ENCODE measurements at regions not wholly inside any gene's neighbourhood (a gene's known extent, or its start where the extent isn't known, plus 50 kb on each side); places are given as distances from the start of the nearest gene placed in this dataset.

DNA sequence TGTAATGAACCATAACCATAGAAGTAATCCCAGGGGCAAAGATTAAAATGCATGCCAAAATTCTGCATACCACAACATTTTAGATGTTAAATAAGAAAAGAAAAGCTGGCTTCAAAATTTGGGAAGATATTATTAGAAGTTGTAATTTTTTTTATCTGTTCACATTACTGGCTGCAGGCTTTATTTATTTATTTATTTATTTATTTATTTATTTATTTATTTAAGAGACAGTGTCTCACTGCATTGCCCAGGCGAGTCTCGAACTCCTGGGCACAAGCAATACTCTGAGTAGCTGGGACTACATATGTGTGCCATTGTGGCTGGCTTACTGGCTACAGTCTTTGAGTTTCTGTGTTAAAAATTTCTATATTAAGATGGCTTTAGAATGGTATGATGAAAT is 66.5 kb upstream of the PNPT1 start:
- TF ChIP-seq ZNF232 (CRISPR knock-in tag; IDR thresholded peaks at IDR 0.05) (no peak), TEAD4 (CRISPR knock-in tag; IDR thresholded peaks at IDR 0.05) (no peak), ZNF263 (CRISPR knock-in tag; IDR thresholded peaks at IDR 0.05; ENCODE audit: low read depth) (no peak), CREB1 (CRISPR knock-in tag; IDR thresholded peaks at IDR 0.05) (no peak), ZBTB21 (CRISPR knock-in tag; IDR thresholded peaks at IDR 0.05; ENCODE audit: borderline replicate concordance) (no peak), GABPB1 (CRISPR knock-in tag; IDR thresholded peaks at IDR 0.05) (no peak), NFYB (CRISPR knock-in tag; conservative IDR thresholded peaks at IDR 0.05; ENCODE audit: low read depth) (no peak)
- TF ChIP-seq, protein P1, sequence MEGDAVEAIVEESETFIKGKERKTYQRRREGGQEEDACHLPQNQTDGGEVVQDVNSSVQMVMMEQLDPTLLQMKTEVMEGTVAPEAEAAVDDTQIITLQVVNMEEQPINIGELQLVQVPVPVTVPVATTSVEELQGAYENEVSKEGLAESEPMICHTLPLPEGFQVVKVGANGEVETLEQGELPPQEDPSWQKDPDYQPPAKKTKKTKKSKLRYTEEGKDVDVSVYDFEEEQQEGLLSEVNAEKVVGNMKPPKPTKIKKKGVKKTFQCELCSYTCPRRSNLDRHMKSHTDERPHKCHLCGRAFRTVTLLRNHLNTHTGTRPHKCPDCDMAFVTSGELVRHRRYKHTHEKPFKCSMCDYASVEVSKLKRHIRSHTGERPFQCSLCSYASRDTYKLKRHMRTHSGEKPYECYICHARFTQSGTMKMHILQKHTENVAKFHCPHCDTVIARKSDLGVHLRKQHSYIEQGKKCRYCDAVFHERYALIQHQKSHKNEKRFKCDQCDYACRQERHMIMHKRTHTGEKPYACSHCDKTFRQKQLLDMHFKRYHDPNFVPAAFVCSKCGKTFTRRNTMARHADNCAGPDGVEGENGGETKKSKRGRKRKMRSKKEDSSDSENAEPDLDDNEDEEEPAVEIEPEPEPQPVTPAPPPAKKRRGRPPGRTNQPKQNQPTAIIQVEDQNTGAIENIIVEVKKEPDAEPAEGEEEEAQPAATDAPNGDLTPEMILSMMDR (IDR thresholded peaks at IDR 0.05): no peak
- TF ChIP-seq, protein P2, sequence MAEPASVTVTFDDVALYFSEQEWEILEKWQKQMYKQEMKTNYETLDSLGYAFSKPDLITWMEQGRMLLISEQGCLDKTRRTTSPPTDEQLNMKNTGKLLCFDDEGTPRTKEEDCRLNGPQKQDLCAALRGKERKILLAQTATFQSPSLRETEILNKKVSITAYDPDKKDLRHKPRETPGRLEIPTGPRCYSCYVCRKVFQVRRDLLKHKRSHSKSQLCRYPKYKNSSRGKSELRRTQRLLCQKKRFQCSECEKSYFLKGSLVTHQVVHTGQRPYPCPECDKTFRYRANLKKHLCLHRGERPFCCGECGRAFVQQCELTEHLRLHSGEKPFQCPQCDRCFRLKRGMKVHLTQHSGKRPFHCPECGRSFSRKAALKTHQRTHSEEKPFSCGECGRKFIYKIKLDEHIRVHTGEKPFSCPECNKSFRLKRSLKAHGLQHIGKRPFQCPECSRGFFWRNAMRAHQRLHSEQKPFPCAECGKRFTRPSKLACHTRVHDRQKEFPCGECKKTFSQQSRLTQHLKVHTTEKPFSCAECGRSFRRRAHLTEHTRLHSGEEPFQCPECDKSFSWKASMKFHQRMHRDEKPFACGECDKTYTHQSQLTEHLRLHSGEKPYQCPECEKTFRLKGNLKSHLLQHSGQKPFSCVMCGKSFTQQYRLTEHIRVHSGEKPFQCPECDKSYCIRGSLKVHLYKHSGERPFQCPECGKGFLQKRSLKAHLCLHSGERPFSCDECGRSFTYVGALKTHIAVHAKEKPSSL (CRISPR knock-in tag; conservative IDR thresholded peaks at IDR 0.05): no peak
- TF ChIP-seq, protein P3, sequence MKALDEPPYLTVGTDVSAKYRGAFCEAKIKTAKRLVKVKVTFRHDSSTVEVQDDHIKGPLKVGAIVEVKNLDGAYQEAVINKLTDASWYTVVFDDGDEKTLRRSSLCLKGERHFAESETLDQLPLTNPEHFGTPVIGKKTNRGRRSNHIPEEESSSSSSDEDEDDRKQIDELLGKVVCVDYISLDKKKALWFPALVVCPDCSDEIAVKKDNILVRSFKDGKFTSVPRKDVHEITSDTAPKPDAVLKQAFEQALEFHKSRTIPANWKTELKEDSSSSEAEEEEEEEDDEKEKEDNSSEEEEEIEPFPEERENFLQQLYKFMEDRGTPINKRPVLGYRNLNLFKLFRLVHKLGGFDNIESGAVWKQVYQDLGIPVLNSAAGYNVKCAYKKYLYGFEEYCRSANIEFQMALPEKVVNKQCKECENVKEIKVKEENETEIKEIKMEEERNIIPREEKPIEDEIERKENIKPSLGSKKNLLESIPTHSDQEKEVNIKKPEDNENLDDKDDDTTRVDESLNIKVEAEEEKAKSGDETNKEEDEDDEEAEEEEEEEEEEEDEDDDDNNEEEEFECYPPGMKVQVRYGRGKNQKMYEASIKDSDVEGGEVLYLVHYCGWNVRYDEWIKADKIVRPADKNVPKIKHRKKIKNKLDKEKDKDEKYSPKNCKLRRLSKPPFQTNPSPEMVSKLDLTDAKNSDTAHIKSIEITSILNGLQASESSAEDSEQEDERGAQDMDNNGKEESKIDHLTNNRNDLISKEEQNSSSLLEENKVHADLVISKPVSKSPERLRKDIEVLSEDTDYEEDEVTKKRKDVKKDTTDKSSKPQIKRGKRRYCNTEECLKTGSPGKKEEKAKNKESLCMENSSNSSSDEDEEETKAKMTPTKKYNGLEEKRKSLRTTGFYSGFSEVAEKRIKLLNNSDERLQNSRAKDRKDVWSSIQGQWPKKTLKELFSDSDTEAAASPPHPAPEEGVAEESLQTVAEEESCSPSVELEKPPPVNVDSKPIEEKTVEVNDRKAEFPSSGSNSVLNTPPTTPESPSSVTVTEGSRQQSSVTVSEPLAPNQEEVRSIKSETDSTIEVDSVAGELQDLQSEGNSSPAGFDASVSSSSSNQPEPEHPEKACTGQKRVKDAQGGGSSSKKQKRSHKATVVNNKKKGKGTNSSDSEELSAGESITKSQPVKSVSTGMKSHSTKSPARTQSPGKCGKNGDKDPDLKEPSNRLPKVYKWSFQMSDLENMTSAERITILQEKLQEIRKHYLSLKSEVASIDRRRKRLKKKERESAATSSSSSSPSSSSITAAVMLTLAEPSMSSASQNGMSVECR (CRISPR knock-in tag; IDR thresholded peaks at IDR 0.05; ENCODE audit: borderline replicate concordance): no peak
- TF ChIP-seq, protein P4, sequence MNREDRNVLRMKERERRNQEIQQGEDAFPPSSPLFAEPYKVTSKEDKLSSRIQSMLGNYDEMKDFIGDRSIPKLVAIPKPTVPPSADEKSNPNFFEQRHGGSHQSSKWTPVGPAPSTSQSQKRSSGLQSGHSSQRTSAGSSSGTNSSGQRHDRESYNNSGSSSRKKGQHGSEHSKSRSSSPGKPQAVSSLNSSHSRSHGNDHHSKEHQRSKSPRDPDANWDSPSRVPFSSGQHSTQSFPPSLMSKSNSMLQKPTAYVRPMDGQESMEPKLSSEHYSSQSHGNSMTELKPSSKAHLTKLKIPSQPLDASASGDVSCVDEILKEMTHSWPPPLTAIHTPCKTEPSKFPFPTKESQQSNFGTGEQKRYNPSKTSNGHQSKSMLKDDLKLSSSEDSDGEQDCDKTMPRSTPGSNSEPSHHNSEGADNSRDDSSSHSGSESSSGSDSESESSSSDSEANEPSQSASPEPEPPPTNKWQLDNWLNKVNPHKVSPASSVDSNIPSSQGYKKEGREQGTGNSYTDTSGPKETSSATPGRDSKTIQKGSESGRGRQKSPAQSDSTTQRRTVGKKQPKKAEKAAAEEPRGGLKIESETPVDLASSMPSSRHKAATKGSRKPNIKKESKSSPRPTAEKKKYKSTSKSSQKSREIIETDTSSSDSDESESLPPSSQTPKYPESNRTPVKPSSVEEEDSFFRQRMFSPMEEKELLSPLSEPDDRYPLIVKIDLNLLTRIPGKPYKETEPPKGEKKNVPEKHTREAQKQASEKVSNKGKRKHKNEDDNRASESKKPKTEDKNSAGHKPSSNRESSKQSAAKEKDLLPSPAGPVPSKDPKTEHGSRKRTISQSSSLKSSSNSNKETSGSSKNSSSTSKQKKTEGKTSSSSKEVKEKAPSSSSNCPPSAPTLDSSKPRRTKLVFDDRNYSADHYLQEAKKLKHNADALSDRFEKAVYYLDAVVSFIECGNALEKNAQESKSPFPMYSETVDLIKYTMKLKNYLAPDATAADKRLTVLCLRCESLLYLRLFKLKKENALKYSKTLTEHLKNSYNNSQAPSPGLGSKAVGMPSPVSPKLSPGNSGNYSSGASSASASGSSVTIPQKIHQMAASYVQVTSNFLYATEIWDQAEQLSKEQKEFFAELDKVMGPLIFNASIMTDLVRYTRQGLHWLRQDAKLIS (CRISPR knock-in tag; IDR thresholded peaks at IDR 0.05; ENCODE audit: borderline replicate concordance): no peak
- TF ChIP-seq, protein P5, sequence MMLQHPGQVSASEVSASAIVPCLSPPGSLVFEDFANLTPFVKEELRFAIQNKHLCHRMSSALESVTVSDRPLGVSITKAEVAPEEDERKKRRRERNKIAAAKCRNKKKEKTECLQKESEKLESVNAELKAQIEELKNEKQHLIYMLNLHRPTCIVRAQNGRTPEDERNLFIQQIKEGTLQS (CRISPR knock-in tag; conservative IDR thresholded peaks at IDR 0.05): no peak
- TF ChIP-seq, protein P6, sequence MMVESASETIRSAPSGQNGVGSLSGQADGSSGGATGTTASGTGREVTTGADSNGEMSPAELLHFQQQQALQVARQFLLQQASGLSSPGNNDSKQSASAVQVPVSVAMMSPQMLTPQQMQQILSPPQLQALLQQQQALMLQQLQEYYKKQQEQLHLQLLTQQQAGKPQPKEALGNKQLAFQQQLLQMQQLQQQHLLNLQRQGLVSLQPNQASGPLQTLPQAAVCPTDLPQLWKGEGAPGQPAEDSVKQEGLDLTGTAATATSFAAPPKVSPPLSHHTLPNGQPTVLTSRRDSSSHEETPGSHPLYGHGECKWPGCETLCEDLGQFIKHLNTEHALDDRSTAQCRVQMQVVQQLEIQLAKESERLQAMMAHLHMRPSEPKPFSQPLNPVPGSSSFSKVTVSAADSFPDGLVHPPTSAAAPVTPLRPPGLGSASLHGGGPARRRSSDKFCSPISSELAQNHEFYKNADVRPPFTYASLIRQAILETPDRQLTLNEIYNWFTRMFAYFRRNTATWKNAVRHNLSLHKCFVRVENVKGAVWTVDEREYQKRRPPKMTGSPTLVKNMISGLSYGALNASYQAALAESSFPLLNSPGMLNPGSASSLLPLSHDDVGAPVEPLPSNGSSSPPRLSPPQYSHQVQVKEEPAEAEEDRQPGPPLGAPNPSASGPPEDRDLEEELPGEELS (CRISPR knock-in tag; IDR thresholded peaks at IDR 0.05): no peak
